ENCODE measurements at regions not wholly inside any gene's neighbourhood (a gene's known extent, or its start where the extent isn't known, plus 50 kb on each side); places are given as distances from the start of the nearest gene placed in this dataset.
A peak's percentile ranks its signal among the peaks of the same experiment; 100 is the strongest.

- Histone ChIP-seq H2BK5ac (ENCODE audit: low read depth, low read length, poor library complexity, severe bottlenecking) (no peak overlapping the region), H3K4me2 (ENCODE audit: low read length, poor library complexity, severe bottlenecking) (no peak overlapping the region), H2BK12ac (ENCODE audit: low read length in 2 of 2) (no peak overlapping the region), H3K4me3 (ENCODE audit: insufficient read depth in 1 of 2, low read depth in 1 of 2, low read length in 2 of 2) (no peak overlapping the region), H3K14ac (ENCODE audit: low read length in 2 of 2) (no peak overlapping the region), H3K27me3 (ENCODE audit: control insufficient read depth in 1 of 2, insufficient read depth in 1 of 2, low read length in 2 of 2) (no peaks in the 10 kb centered on the region), H2BK15ac (ENCODE audit: low read depth, poor library complexity, severe bottlenecking) (no peak overlapping the region), H3K4ac (ENCODE audit: low read depth in 1 of 2, low read length in 2 of 2) (no peak overlapping the region), H3K9me3 (ENCODE audit: control insufficient read depth, low read length) (no peaks in the 10 kb centered on the region), H3K4me1 (ENCODE audit: control insufficient read depth, insufficient read depth, low read depth, low read length) (no peaks in the 10 kb centered on the region), H4K8ac (ENCODE audit: low read length) (no peak overlapping the region), H3K27ac (ENCODE audit: low read length, poor library complexity, severe bottlenecking) (no peak overlapping the region), H3K79me1 (replicated peaks; ENCODE audit: low read length, poor library complexity, severe bottlenecking) (no peaks in the 10 kb centered on the region), H2AFZ (ENCODE audit: low read depth, low read length) (no peak overlapping the region), H3K36me3 (ENCODE audit: control insufficient read depth in 1 of 2, insufficient read depth in 2 of 2, low read depth in 1 of 2, low read length in 2 of 2) (no peaks in the 10 kb centered on the region), H2AK5ac (ENCODE audit: low read length, severe bottlenecking) (no peak overlapping the region), H2BK120ac (ENCODE audit: low read depth, low read length) (no peak overlapping the region), H3K9ac (ENCODE audit: low read length) (no peak overlapping the region), H3K18ac (ENCODE audit: low read depth in 1 of 2, low read length in 2 of 2) (no peak overlapping the region), H4K91ac (ENCODE audit: low read length) (no peak overlapping the region), H3K23ac (ENCODE audit: low read length in 2 of 2) (no peak overlapping the region)
- no peak for DNase-seq
- WGBS: no CpG with 5 or more reads among the region's 1 CpG
These were observed 429.6 kb downstream of the SLCO4C1 start for GRCh38 chr5:101866473-101866872.

GRCh38 chr5:101860563-101860962 is 435.5 kb downstream of the SLCO4C1 start:
- Histone ChIP-seq H3K79me1 (replicated peaks; ENCODE audit: low read length, poor library complexity, severe bottlenecking) (no peaks in the 10 kb centered on the region), H2BK120ac (ENCODE audit: low read depth, low read length) (no peak overlapping the region), H3K4me1 (ENCODE audit: control insufficient read depth, insufficient read depth, low read depth, low read length) (no peaks in the 10 kb centered on the region), H2AK5ac (ENCODE audit: low read length, severe bottlenecking) (no peak overlapping the region), H3K4me3 (ENCODE audit: insufficient read depth in 1 of 2, low read depth in 1 of 2, low read length in 2 of 2) (no peak overlapping the region), H4K8ac (ENCODE audit: low read length) (no peak overlapping the region), H3K18ac (ENCODE audit: low read depth in 1 of 2, low read length in 2 of 2) (no peak overlapping the region), H4K91ac (ENCODE audit: low read length) (peak overlapping the region; percentile 39), H2AFZ (ENCODE audit: low read depth, low read length) (no peak overlapping the region), H3K36me3 (ENCODE audit: control insufficient read depth in 1 of 2, insufficient read depth in 2 of 2, low read depth in 1 of 2, low read length in 2 of 2) (no peaks in the 10 kb centered on the region), H3K27me3 (ENCODE audit: control insufficient read depth in 1 of 2, insufficient read depth in 1 of 2, low read length in 2 of 2) (no peaks in the 10 kb centered on the region), H3K27ac (ENCODE audit: low read length, poor library complexity, severe bottlenecking) (no peak overlapping the region), H3K9me3 (ENCODE audit: control insufficient read depth, low read length) (no peaks in the 10 kb centered on the region), H2BK15ac (ENCODE audit: low read depth, poor library complexity, severe bottlenecking) (no peak overlapping the region), H2BK12ac (ENCODE audit: low read length in 2 of 2) (no peak overlapping the region), H3K23ac (ENCODE audit: low read length in 2 of 2) (no peak overlapping the region), H3K14ac (ENCODE audit: low read length in 2 of 2) (no peak overlapping the region), H3K9ac (ENCODE audit: low read length) (no peak overlapping the region), H3K4me2 (ENCODE audit: low read length, poor library complexity, severe bottlenecking) (no peak overlapping the region), H2BK5ac (ENCODE audit: low read depth, low read length, poor library complexity, severe bottlenecking) (no peak overlapping the region), H3K4ac (ENCODE audit: low read depth in 1 of 2, low read length in 2 of 2) (no peak overlapping the region)
- DNase-seq: no peak
- WGBS: 80% methylated on average over 5 of the region's 6 CpGs

- H3K9ac ChIP-seq (ENCODE audit: low read length): no peak overlapping the region
- H2BK15ac ChIP-seq (ENCODE audit: low read depth, poor library complexity, severe bottlenecking): no peak overlapping the region
- no peak overlapping the region for H2AK5ac ChIP-seq (ENCODE audit: low read length, severe bottlenecking)
- H3K4ac ChIP-seq (ENCODE audit: low read depth in 1 of 2, low read length in 2 of 2): no peak overlapping the region
- H3K27ac ChIP-seq (ENCODE audit: low read length, poor library complexity, severe bottlenecking): no peak overlapping the region
- no peak for DNase-seq
- no peaks in the 10 kb centered on the region for H3K9me3 ChIP-seq (ENCODE audit: control insufficient read depth, low read length)
- no peak overlapping the region for H2BK120ac ChIP-seq (ENCODE audit: low read depth, low read length)
- no peak overlapping the region for H3K4me2 ChIP-seq (ENCODE audit: low read length, poor library complexity, severe bottlenecking)
- no peak overlapping the region for H2BK5ac ChIP-seq (ENCODE audit: low read depth, low read length, poor library complexity, severe bottlenecking)
- no peak overlapping the region for H4K8ac ChIP-seq (ENCODE audit: low read length)
- no peaks in the 10 kb centered on the region for H3K79me1 ChIP-seq (replicated peaks; ENCODE audit: low read length, poor library complexity, severe bottlenecking)
- no peak overlapping the region for H3K23ac ChIP-seq (ENCODE audit: low read length in 2 of 2)
- H2BK12ac ChIP-seq (ENCODE audit: low read length in 2 of 2): no peak overlapping the region
- H3K27me3 ChIP-seq (ENCODE audit: control insufficient read depth in 1 of 2, insufficient read depth in 1 of 2, low read length in 2 of 2): no peaks in the 10 kb centered on the region
- no peaks in the 10 kb centered on the region for H3K4me1 ChIP-seq (ENCODE audit: control insufficient read depth, insufficient read depth, low read depth, low read length)
- no peak overlapping the region for H2AFZ ChIP-seq (ENCODE audit: low read depth, low read length)
- H4K91ac ChIP-seq (ENCODE audit: low read length): no peak overlapping the region
- no peak overlapping the region for H3K18ac ChIP-seq (ENCODE audit: low read depth in 1 of 2, low read length in 2 of 2)
- H3K14ac ChIP-seq (ENCODE audit: low read length in 2 of 2): no peak overlapping the region
- H3K4me3 ChIP-seq (ENCODE audit: insufficient read depth in 1 of 2, low read depth in 1 of 2, low read length in 2 of 2): no peak overlapping the region
- H3K36me3 ChIP-seq (ENCODE audit: control insufficient read depth in 1 of 2, insufficient read depth in 2 of 2, low read depth in 1 of 2, low read length in 2 of 2): no peaks in the 10 kb centered on the region
- 90% methylated on average over 10 of the region's 10 CpGs for WGBS
These were observed 435.9 kb downstream of the SLCO4C1 start for GRCh38 chr5:101860145-101860544.

- no peak overlapping the region for H2AFZ ChIP-seq (ENCODE audit: low read depth, low read length)
- H2BK120ac ChIP-seq (ENCODE audit: low read depth, low read length): no peak overlapping the region
- H3K27ac ChIP-seq (ENCODE audit: low read length, poor library complexity, severe bottlenecking): no peak overlapping the region
- H3K9ac ChIP-seq (ENCODE audit: low read length): no peak overlapping the region
- H2BK5ac ChIP-seq (ENCODE audit: low read depth, low read length, poor library complexity, severe bottlenecking): no peak overlapping the region
- no peaks in the 10 kb centered on the region for H3K36me3 ChIP-seq (ENCODE audit: control insufficient read depth in 1 of 2, insufficient read depth in 2 of 2, low read depth in 1 of 2, low read length in 2 of 2)
- no peaks in the 10 kb centered on the region for H3K79me1 ChIP-seq (replicated peaks; ENCODE audit: low read length, poor library complexity, severe bottlenecking)
- no peaks in the 10 kb centered on the region for H3K4me1 ChIP-seq (ENCODE audit: control insufficient read depth, insufficient read depth, low read depth, low read length)
- H2AK5ac ChIP-seq (ENCODE audit: low read length, severe bottlenecking): no peak overlapping the region
- H2BK15ac ChIP-seq (ENCODE audit: low read depth, poor library complexity, severe bottlenecking): no peak overlapping the region
- H4K91ac ChIP-seq (ENCODE audit: low read length): no peak overlapping the region
- H3K18ac ChIP-seq (ENCODE audit: low read depth in 1 of 2, low read length in 2 of 2): no peak overlapping the region
- H3K9me3 ChIP-seq (ENCODE audit: control insufficient read depth, low read length): no peaks in the 10 kb centered on the region
- no peak overlapping the region for H2BK12ac ChIP-seq (ENCODE audit: low read length in 2 of 2)
- H3K4ac ChIP-seq (ENCODE audit: low read depth in 1 of 2, low read length in 2 of 2): no peak overlapping the region
- H3K4me3 ChIP-seq (ENCODE audit: insufficient read depth in 1 of 2, low read depth in 1 of 2, low read length in 2 of 2): no peak overlapping the region
- no peak overlapping the region for H4K8ac ChIP-seq (ENCODE audit: low read length)
- DNase-seq: no peak
- no peaks in the 10 kb centered on the region for H3K27me3 ChIP-seq (ENCODE audit: control insufficient read depth in 1 of 2, insufficient read depth in 1 of 2, low read length in 2 of 2)
- H3K23ac ChIP-seq (ENCODE audit: low read length in 2 of 2): no peak overlapping the region
- no peak overlapping the region for H3K14ac ChIP-seq (ENCODE audit: low read length in 2 of 2)
- H3K4me2 ChIP-seq (ENCODE audit: low read length, poor library complexity, severe bottlenecking): no peak overlapping the region
These were observed 449.6 kb downstream of the SLCO4C1 start for GRCh38 chr5:101846496-101846895.

Data from mesenchymal stem cell (in vitro differentiated cells and primary cell).